NB4 (cell line): ENCODE measurements at regions not wholly inside any gene's neighbourhood (a gene's known extent, or its start where the extent isn't known, plus 50 kb on each side); places are given as distances from the start of the nearest gene placed in this dataset.

ENCODE experiments used
- DNase-seq: peaks from one replicate; pipeline ENCODE4 v3.0.0; 2010; ENCODE audit warnings: low read depth
- H3K4me3 ChIP-seq: one replicate; pipeline ENCODE4 v1.5.1; 2011; ENCODE audit warnings: mild to moderate bottlenecking, low read depth, low read length, moderate library complexity
- MYC ChIP-seq: IDR thresholded peaks from 2 replicates; pipeline ENCODE4 v1.6.1; 2011; ENCODE audit warnings: low read depth, low read length
- POLR2A ChIP-seq: IDR thresholded peaks from 2 replicates; pipeline ENCODE4 v1.6.1; 2011; ENCODE audit warnings: mild to moderate bottlenecking; ENCODE audit not compliant: insufficient read length; ENCODE audit errors: extremely low read depth
- TF ChIP-seq, protein P1 (sequence below): IDR thresholded peaks from 2 replicates; pipeline ENCODE4 v1.6.1; 2011; ENCODE audit warnings: low read depth, low read length
- TF ChIP-seq, protein P2 (sequence below): IDR thresholded peaks from one replicate; pipeline ENCODE4 v1.5.1; 2012; ENCODE audit warnings: low read depth, low read length

DNA sequence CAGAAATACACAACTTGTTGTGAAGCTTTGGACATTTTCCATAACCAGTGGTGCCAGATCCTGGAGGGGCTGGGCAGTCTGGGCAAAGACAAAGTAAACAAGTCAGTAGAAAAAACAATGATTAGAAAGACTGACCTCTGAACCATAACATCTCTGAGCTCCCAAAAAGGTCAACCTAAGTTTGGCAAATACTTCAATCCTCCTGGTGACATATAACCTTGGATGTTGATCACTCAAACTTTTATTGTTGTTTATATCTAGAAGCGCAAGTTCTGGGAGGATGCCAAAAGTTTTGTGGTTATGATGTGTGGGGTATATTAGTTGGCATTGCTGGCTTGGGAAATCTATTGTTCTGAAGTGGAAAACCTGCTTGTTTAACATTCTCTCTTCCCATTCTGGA lies 257.7 kb downstream of the DIPK2A start:
- TF ChIP-seq, protein P1, sequence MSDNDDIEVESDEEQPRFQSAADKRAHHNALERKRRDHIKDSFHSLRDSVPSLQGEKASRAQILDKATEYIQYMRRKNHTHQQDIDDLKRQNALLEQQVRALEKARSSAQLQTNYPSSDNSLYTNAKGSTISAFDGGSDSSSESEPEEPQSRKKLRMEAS, result no peak
- no peak for TF ChIP-seq MYC
- TF ChIP-seq, protein P2, sequence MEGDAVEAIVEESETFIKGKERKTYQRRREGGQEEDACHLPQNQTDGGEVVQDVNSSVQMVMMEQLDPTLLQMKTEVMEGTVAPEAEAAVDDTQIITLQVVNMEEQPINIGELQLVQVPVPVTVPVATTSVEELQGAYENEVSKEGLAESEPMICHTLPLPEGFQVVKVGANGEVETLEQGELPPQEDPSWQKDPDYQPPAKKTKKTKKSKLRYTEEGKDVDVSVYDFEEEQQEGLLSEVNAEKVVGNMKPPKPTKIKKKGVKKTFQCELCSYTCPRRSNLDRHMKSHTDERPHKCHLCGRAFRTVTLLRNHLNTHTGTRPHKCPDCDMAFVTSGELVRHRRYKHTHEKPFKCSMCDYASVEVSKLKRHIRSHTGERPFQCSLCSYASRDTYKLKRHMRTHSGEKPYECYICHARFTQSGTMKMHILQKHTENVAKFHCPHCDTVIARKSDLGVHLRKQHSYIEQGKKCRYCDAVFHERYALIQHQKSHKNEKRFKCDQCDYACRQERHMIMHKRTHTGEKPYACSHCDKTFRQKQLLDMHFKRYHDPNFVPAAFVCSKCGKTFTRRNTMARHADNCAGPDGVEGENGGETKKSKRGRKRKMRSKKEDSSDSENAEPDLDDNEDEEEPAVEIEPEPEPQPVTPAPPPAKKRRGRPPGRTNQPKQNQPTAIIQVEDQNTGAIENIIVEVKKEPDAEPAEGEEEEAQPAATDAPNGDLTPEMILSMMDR, result no peak
- no peak for TF ChIP-seq POLR2A
- H3K4me3 ChIP-seq, result no peak overlapping the region
- no peak for DNase-seq

DNA sequence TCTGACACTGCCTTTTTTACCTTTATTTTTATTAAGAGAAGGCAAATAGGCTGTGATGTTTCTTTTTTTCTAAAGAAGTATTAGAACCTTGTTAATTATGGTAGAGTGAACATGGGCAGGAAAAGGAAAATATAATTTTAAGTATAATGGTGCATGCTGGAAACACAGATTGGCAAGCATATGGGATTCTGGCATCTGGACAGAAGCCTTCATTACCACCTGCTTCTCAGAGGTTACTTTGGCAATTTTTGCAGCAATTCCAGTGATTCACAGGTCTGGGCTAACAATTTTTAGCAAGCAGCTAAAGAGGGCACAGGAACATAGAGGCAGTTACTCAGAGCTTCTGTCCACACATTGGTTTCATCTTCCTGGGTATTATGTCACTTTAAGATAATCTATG lies 258.3 kb downstream of the DIPK2A start:
- no peak for TF ChIP-seq POLR2A
- TF ChIP-seq, protein P2, result no peak
- no peak for DNase-seq
- no peak overlapping the region for H3K4me3 ChIP-seq

DNA sequence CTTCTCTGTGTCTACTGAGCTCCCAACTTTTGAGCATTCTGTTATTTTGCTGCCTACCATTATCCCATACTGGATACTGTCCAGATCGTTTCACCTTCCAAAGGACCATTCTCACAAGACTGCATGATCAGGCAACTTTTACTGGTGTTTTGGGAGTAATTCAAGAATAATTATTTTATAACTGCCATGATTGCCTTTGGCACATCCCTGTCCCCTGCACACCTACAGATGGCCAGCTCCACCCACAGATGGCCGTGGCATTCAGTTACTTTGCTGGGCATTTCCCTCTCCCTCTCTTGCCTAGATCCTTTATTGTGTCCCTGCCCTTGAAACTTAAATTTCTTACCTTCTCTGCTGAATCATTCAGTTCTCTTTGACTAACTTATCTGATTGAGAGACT lies 263.9 kb downstream of the DIPK2A start:
- DNase-seq, result no peak
- H3K4me3 ChIP-seq, result no peak overlapping the region
- TF ChIP-seq, protein P1, result no peak
- TF ChIP-seq, protein P2, result no peak

DNA sequence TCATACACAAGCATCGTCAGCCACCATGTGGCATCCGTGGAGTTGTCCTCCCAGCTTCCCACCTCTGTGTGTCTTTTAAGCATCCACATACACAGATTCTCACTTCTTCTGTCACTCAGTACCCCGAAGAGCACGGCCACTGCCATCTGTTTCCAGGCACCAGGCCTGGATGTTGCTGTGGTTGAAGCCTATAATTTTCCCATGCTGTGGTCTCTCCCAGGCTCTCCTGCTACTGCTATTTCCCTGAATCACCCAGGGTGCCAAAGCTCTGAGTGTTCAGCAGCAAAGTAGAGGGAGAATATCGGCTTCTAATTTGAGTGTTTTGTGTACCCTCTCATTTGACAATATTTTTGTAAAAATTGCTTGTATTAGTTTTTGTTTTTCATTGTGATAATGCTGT lies 265.7 kb downstream of the DIPK2A start:
- no peak overlapping the region for H3K4me3 ChIP-seq
- DNase-seq, result no peak
- no peak for TF ChIP-seq MYC
- TF ChIP-seq, protein P1, result no peak
- TF ChIP-seq, protein P2, result no peak
- no peak for TF ChIP-seq POLR2A

DNA sequence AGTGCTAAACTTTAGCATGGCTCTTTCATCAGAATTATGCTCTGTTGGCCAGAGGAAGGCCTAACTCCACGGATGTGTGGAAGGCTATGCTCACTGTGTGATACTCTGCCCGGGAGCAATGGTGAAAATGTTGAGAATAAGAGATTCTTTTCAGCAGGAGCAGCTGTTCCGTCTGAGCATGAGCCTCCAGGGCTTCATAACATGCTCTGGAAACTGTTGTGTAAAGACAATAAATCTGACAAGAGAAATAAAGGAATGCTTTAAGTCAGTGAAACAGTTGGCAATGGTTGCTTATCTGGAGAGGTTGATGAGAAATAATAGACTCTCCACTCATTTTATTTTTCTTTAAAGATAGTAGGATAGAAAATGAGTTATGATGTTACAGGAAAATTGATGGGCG lies 269.8 kb downstream of the DIPK2A start:
- no peak for TF ChIP-seq POLR2A
- no peak overlapping the region for H3K4me3 ChIP-seq
- no peak for DNase-seq

DNA sequence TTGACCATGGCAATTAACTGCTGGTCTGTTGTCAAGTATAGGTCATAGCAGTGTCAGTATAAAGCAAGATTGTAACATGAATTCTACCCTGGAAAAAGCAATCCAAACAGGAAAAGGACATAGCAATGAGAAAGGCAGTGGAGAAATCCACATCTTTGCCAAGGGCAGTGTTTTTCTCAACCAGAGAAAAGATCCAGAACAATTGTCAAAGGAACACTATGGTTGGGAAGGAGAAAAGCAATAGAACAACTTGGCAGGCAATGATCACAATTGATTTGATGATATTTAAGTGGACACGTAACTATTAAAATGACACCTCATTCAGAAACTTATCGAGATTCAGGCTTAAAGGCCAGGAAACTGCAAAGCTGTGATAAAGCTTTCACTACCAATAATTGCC lies 271.1 kb downstream of the DIPK2A start:
- TF ChIP-seq POLR2A, result no peak
- TF ChIP-seq, protein P2, result no peak
- TF ChIP-seq, protein P1, result no peak
- no peak for TF ChIP-seq MYC
- H3K4me3 ChIP-seq, result no peak overlapping the region
- DNase-seq, result no peak

DNA sequence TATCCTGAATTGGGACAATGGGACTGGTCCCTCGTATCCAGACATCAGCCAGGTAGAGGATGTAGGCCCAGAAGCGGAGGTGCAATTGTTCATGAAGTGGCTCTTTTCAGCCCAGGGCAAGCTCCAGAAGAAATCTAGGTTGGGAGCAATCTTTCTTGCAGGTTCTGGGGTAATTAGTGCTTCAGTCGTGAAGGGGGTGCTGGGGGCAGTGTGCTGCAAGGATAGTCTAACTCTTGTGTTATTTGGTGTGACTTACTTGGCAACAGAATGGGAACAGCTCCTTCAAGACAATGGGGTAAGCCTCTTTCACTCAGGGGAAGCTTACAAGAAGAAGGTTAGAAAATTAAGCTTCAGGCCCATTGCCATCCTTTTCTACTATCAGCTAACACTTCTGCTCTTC lies 273.0 kb downstream of the DIPK2A start:
- TF ChIP-seq MYC (no peak), POLR2A (no peak)
- TF ChIP-seq, protein P1, result no peak
- TF ChIP-seq, protein P2, result no peak
- peak; percentile 3 for DNase-seq
- H3K4me3 ChIP-seq, result no peak overlapping the region
